Hypothalamus (tissue), 51 donors: ENCODE measurements at regions not wholly inside any gene's neighbourhood (a gene's known extent, or its start where the extent isn't known, plus 50 kb on each side); places are given as distances from the start of the nearest gene placed in this dataset.

Experiments
- DNase-seq, 51 donors: peaks; one replicate each; lab custom pipeline; 2025; lab: John Stamatoyannopoulos, UW

GRCh38 chr7:132072873-132073272, 503.4 kb downstream of the PLXNA4 start:
- no peak for DNase-seq

- DNase-seq = no peak
These were observed 504.1 kb downstream of the PLXNA4 start for GRCh38 chr7:132072165-132072564.

GRCh38 chr7:132069306-132069705, 507.0 kb downstream of the PLXNA4 start:
- no peak for DNase-seq

- peak in 29 of 51 donors; percentile 6 to 60 (median 31) for DNase-seq
These were observed 509.5 kb downstream of the PLXNA4 start for GRCh38 chr7:132066761-132067171.

- peak in 6 of 51 donors; percentile 7 to 26 (median 20) for DNase-seq
These were observed 509.7 kb upstream of the PODXL start for GRCh38 chr7:132065989-132066603.

GRCh38 chr7:132065193-132065988, 509.0 kb upstream of the PODXL start:
- peak in 25 of 51 donors; percentile 7 to 77 (median 32) for DNase-seq

GRCh38 chr7:132063800-132064199, 507.4 kb upstream of the PODXL start:
- DNase-seq = no peak

GRCh38 chr7:132061937-132062336, 505.5 kb upstream of the PODXL start:
- DNase-seq = no peak

GRCh38 chr7:132059141-132059540, 502.7 kb upstream of the PODXL start:
- DNase-seq = no peak

GRCh38 chr7:132055336-132056120, 499.1 kb upstream of the PODXL start:
- no peak for DNase-seq

GRCh38 chr7:132053871-132054270, 497.4 kb upstream of the PODXL start:
- no peak for DNase-seq

GRCh38 chr7:132051311-132051710, 494.9 kb upstream of the PODXL start:
- no peak for DNase-seq

- DNase-seq = peak in 1 of 51 donors; percentile 9
These were observed 493.3 kb upstream of the PODXL start for GRCh38 chr7:132049462-132050304.

- no peak for DNase-seq
These were observed 489.1 kb upstream of the PODXL start for GRCh38 chr7:132045481-132045980.

- no peak for DNase-seq
These were observed 488.6 kb upstream of the PODXL start for GRCh38 chr7:132045002-132045401.

- DNase-seq = no peak
These were observed 487.8 kb upstream of the PODXL start for GRCh38 chr7:132044247-132044646.

- no peak for DNase-seq
These were observed 484.7 kb upstream of the PODXL start for GRCh38 chr7:132041108-132041507.

- peak in 2 of 51 donors; percentile 10 to 15 for DNase-seq
These were observed 479.3 kb upstream of the PODXL start for GRCh38 chr7:132035517-132036362.

- no peak for DNase-seq
These were observed 478.5 kb upstream of the PODXL start for GRCh38 chr7:132034748-132035416.
